NB4 (cell line): ENCODE measurements at regions not wholly inside any gene's neighbourhood (a gene's known extent, or its start where the extent isn't known, plus 50 kb on each side); places are given as distances from the start of the nearest gene placed in this dataset.
"Not testable (repeated sequence)": the region's sequence is repeated elsewhere in the genome, so short reads cannot be mapped to it uniquely, and the experiment has no call there.

Experiments
- DNase-seq: peaks from one replicate; pipeline ENCODE4 v3.0.0; 2010; ENCODE audit warnings: low read depth
- H3K4me3 ChIP-seq: one replicate; pipeline ENCODE4 v1.5.1; 2011; ENCODE audit warnings: mild to moderate bottlenecking, low read depth, low read length, moderate library complexity
- CTCF ChIP-seq: IDR thresholded peaks from one replicate; pipeline ENCODE4 v1.5.1; 2012; ENCODE audit warnings: low read depth, low read length
- MAX ChIP-seq: IDR thresholded peaks from 2 replicates; pipeline ENCODE4 v1.6.1; 2011; ENCODE audit warnings: low read depth, low read length
- MYC ChIP-seq: IDR thresholded peaks from 2 replicates; pipeline ENCODE4 v1.6.1; 2011; ENCODE audit warnings: low read depth, low read length
- POLR2A ChIP-seq: IDR thresholded peaks from 2 replicates; pipeline ENCODE4 v1.6.1; 2011; ENCODE audit warnings: mild to moderate bottlenecking; ENCODE audit not compliant: insufficient read length; ENCODE audit errors: extremely low read depth

GRCh38 chr5:90226433-90227099 lies 183.0 kb downstream of the CETN3 start:
- no peak for DNase-seq
- no peak for TF ChIP-seq CTCF
- no peak for TF ChIP-seq MYC
- TF ChIP-seq POLR2A = no peak
- TF ChIP-seq MAX = no peak

DNA sequence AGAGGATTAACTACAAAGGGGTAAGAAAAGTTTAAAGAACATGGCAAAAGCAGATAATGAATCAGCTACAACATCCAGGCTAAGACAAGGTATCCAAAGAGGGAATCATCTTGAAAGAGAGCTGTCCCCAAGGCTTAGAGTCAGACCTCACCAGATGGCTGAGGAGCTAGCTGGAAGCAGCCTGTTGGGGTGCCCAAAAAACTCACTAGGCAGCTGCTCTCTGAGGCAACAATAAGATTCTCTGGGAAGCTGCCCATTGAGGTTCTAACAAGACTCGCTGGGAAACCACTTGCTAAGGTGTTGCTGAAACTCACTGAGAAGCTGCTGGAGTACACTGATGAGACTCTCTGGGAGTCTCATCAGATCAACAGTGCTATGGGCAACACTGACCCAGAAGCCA lies 185.2 kb downstream of the CETN3 start:
- no peak for DNase-seq
- H3K4me3 ChIP-seq = no peak overlapping the region
- TF ChIP-seq MYC (no peak), CTCF (no peak), MAX (no peak), POLR2A (no peak)

More at GRCh38 chr5:90226433-90227099, 183.0 kb downstream of the CETN3 start:
- no peak overlapping the region for H3K4me3 ChIP-seq

DNA sequence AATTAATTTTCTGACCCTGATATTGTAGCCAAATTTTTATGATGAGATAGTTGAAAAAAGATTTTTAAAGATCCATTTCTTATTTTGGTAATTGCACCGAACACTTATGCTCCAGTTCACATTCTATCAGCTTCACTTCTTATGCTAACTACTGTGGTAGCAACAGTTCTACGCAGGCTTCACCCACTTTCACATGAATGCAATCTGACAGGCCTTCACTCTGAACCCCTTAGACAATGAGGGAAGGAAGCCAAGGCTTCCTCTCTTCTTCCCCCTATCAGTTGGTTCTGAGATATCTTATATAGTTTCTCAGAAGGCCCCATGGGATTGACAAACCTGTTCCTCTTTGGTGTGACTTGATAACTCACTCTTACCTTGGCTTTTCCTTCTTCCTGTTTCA lies 185.8 kb downstream of the CETN3 start:
- TF ChIP-seq CTCF = no peak
- TF ChIP-seq MAX = no peak
- TF ChIP-seq POLR2A = no peak
- no peak for DNase-seq

DNA sequence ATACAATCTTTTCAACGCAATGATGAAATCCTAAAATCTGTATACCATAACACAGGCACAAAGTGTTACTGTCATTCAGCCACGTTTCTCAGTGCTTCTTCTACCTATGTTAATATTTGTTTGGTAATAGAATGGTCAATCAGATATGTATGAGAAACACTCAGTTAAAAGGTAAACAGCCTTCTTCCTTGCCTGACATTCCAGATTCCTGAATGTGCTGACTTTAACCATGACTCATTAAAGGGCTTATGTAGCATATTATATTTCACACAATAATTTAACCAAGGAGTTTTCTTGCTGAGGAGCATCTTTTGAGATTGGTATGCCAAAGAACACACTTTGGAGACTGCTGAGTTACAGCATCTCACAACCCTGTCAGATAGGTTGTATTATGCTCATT lies 187.6 kb downstream of the CETN3 start:
- no peak for TF ChIP-seq CTCF
- TF ChIP-seq MYC = no peak
- TF ChIP-seq MAX = no peak
- TF ChIP-seq POLR2A = no peak
- no peak for DNase-seq
- H3K4me3 ChIP-seq = no peak overlapping the region

More for the DNA sequence above, 185.8 kb downstream of the CETN3 start:
- H3K4me3 ChIP-seq = no peak overlapping the region

DNA sequence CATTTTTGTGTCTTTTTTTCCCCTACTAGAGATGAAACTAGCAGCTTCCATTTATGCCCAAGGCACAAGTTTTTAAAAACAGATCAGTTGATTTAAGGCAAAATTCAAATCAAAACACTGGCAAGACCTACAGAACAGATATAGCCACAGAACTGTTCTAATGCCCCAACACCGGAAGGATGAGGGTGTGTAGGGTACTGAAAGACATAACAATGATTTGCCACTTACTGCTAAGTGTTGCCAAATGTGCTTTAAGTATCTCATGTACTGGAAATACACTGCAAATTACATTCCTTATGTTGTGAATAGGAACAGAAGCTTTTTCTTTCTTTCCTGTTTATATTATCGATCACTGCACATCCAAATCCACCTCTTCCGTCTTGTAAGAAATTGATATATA lies 189.0 kb downstream of the CETN3 start:
- no peak overlapping the region for H3K4me3 ChIP-seq
- no peak for TF ChIP-seq POLR2A
- no peak for TF ChIP-seq CTCF
- no peak for TF ChIP-seq MAX
- DNase-seq = no peak

- no peak for TF ChIP-seq MYC
- no peak for TF ChIP-seq POLR2A
- TF ChIP-seq MAX = no peak
- no peak for TF ChIP-seq CTCF
- DNase-seq = no peak
- H3K4me3 ChIP-seq = no peak overlapping the region
Measured at GRCh38 chr5:90214991-90215390, 194.6 kb downstream of the CETN3 start.

DNA sequence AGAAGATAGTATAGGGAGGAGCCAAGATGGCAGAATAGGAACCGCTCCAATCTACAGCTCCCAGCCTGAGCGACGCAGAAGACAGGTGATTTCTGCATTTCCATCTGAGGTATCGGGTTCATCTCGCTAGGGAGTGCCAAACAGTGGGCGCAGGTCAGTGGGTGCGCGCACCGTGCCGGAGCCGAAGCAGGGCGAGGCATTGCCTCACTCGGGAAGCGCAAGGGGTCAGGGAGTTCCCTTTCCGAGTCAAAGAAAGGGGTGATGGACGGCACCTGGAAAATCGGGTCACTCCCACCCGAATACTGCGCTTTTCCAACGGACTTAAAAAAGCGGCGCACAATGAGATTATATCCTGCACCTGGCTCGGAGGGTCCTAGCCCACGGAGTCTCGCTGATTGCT lies 201.2 kb downstream of the CETN3 start:
- not testable (repeated sequence) for H3K4me3 ChIP-seq, DNase-seq
